PC-9 (cell line): ENCODE measurements at regions not wholly inside any gene's neighbourhood (a gene's known extent, or its start where the extent isn't known, plus 50 kb on each side); places are given as distances from the start of the nearest gene placed in this dataset.

Experiments used
- BruUV-seq: library from RNA; stranded (reverse); fragments of 400-500 nt; replicated peaks from 2 replicates; lab custom pipeline; 2021; lab: Mats Ljungman, UMichigan
- CTCF ChIA-PET: fragments of 300-600 bp; sonication (Branson Sonifier 250); formaldehyde crosslinking; loops from one replicate; lab custom pipeline; 2022; ENCODE audit warnings: antibody characterized with exemption; lab: Charles Lee
- POLR2A ChIA-PET: fragments of 300-600 bp; sonication (Branson Sonifier 250); formaldehyde crosslinking; loops from one replicate; lab custom pipeline; 2022; ENCODE audit warnings: antibody characterized with exemption; ENCODE audit not compliant: unreplicated experiment; lab: Charles Lee
- DNase-seq, 2 experiments: peaks; one replicate each; pipeline versions ENCODE4 v3.0.0 to v3.0.0-alpha.2; 2015 to 2022; ENCODE audit warnings: mixed read lengths in 1 of 2
- H2AFZ ChIP-seq: fragments of 200-600 bp; sonication (generic); 2 replicates; pipeline ENCODE4 v1.8.1; 2017; ENCODE audit warnings: antibody characterized with exemption
- H3F3A ChIP-seq: fragments of 200-600 bp; sonication (generic); 2 replicates; pipeline ENCODE4 v1.8.1; 2017; ENCODE audit warnings: antibody characterized with exemption, mild to moderate bottlenecking, low read depth; ENCODE audit not compliant: insufficient read depth
- H3K27ac ChIP-seq: fragments of 200-600 bp; sonication (generic); 2 replicates; pipeline ENCODE4 v1.6.1; 2016; ENCODE audit warnings: mixed run types
- H3K27me3 ChIP-seq: fragments of 200-600 bp; sonication (generic); 2 replicates; pipeline ENCODE4 v1.6.1; 2016; ENCODE audit warnings: low read depth, mixed run types; ENCODE audit not compliant: insufficient read depth
- H3K36me3 ChIP-seq: fragments of 200-600 bp; sonication (generic); 2 replicates; pipeline ENCODE4 v1.6.1; 2016; ENCODE audit warnings: low read depth, mixed run types
- H3K4me1 ChIP-seq: fragments of 200-600 bp; sonication (generic); replicated peaks from 2 replicates; pipeline ENCODE4 v1.6.1; 2016; ENCODE audit warnings: mixed run types; ENCODE audit not compliant: insufficient read depth
- H3K4me2 ChIP-seq: fragments of 200-600 bp; sonication (generic); 2 replicates; pipeline ENCODE4 v1.6.1; 2017; ENCODE audit warnings: mixed run types
- H3K4me3 ChIP-seq: fragments of 200-600 bp; sonication (generic); 2 replicates; pipeline ENCODE4 v1.6.1; 2016; ENCODE audit warnings: mixed run types
- H3K79me2 ChIP-seq: fragments of 200-600 bp; sonication (generic); 2 replicates; pipeline ENCODE4 v1.6.1; 2017; ENCODE audit warnings: low read depth, mixed run types
- H3K9me2 ChIP-seq: fragments of 200-600 bp; sonication (generic); 2 replicates; pipeline ENCODE4 v1.8.1; 2017; ENCODE audit warnings: mild to moderate bottlenecking; ENCODE audit not compliant: insufficient read depth
- H3K9me3 ChIP-seq: fragments of 200-600 bp; sonication (generic); 2 replicates; pipeline ENCODE4 v1.8.1; 2016; ENCODE audit warnings: low read depth; ENCODE audit not compliant: insufficient read depth
- H4K20me1 ChIP-seq: fragments of 200-600 bp; sonication (generic); 2 replicates; pipeline ENCODE4 v1.8.1; 2017; ENCODE audit not compliant: insufficient read depth
- EZH2 ChIP-seq: fragments of 200-600 bp; sonication (generic); IDR thresholded peaks from 2 replicates; pipeline ENCODE4 v1.8.0; 2017; ENCODE audit warnings: antibody characterized with exemption, low read depth
- intact Hi-C: fragments of 100-400 bp; cut with micrococcal nuclease; formaldehyde crosslinking; loops from one replicate; pipeline ENCODE4 v1.10.0; 2022; ENCODE audit not compliant: unreplicated experiment
- TF ChIP-seq, protein P1 (sequence below): fragments of 200-600 bp; sonication (generic); conservative IDR thresholded peaks from 2 replicates; pipeline ENCODE4 v1.6.1; 2017; ENCODE audit warnings: mixed run types, antibody characterized with exemption, mild to moderate bottlenecking, moderate library complexity

DNA sequence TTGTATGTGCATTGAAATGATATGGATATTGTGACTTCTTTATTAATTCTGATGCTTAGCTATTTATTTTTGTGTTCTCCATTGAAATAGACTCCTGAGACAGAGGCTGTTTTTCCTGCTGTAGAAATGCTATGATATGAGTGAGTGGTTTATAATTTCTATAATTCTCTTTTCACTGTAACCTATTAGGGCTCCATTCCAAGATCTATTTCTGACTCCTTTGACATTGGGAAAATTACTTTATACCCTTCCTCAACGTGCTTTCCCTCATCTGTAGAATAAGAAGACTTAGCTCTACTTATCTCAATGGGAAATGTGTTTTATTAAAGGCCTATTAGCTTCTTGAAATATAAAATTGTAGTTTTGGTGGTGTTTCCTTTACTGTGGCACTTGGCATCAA lies 144.5 kb upstream of the RPRM start:
- no peak overlapping the region for H3K4me3 ChIP-seq
- CTCF ChIA-PET: interaction anchor here (0.6 kb wide), 1 partner anchor 342 kb away, joined by 11 read pairs; no protein-coding TSS in a partner anchor
- BruUV-seq: no TSS peak
- no peaks in the 10 kb centered on the region for H3F3A ChIP-seq
- H3K27me3 ChIP-seq: no peaks in the 10 kb centered on the region
- no peaks in the 10 kb centered on the region for H4K20me1 ChIP-seq
- H3K4me2 ChIP-seq: no peak overlapping the region
- H2AFZ ChIP-seq: no peak overlapping the region
- intact Hi-C loops: no loop called here
- no peak for DNase-seq
- H3K36me3 ChIP-seq: no peaks in the 10 kb centered on the region
- no peak overlapping the region for H3K27ac ChIP-seq
- no peaks in the 10 kb centered on the region for H3K79me2 ChIP-seq
- H3K9me3 ChIP-seq: no peaks in the 10 kb centered on the region
- POLR2A ChIA-PET: no interaction called here
- no peak for TF ChIP-seq EZH2
- TF ChIP-seq, protein P1, sequence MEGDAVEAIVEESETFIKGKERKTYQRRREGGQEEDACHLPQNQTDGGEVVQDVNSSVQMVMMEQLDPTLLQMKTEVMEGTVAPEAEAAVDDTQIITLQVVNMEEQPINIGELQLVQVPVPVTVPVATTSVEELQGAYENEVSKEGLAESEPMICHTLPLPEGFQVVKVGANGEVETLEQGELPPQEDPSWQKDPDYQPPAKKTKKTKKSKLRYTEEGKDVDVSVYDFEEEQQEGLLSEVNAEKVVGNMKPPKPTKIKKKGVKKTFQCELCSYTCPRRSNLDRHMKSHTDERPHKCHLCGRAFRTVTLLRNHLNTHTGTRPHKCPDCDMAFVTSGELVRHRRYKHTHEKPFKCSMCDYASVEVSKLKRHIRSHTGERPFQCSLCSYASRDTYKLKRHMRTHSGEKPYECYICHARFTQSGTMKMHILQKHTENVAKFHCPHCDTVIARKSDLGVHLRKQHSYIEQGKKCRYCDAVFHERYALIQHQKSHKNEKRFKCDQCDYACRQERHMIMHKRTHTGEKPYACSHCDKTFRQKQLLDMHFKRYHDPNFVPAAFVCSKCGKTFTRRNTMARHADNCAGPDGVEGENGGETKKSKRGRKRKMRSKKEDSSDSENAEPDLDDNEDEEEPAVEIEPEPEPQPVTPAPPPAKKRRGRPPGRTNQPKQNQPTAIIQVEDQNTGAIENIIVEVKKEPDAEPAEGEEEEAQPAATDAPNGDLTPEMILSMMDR: no peak
- H3K4me1 ChIP-seq: no peaks in the 10 kb centered on the region
- no peaks in the 10 kb centered on the region for H3K9me2 ChIP-seq

DNA sequence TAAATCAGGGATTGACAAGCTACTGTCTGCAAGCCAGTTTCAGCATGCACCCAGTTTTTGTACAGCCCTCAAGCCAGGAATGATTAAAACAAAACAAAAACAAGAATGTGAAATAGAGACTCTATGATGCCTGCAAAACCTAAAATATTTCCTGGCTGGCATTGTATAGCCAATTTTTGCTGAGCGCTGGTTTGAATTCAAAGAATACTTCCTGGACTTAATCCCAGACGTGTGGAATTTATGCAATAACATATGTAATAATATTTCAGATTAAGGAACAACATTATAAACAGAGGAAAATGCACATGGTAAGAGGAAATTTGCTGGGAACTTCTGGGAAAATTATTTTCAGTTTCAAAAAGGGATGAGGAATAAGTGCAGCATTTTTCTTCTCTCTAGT lies 148.1 kb upstream of the RPRM start:
- H3K36me3 ChIP-seq: no peaks in the 10 kb centered on the region
- H3K27me3 ChIP-seq: no peaks in the 10 kb centered on the region
- no peaks in the 10 kb centered on the region for H4K20me1 ChIP-seq
- no peak overlapping the region for H3K4me2 ChIP-seq
- BruUV-seq: no TSS peak
- H3K9me3 ChIP-seq: no peaks in the 10 kb centered on the region
- H3K27ac ChIP-seq: no peak overlapping the region
- no peaks in the 10 kb centered on the region for H3K79me2 ChIP-seq
- POLR2A ChIA-PET: no interaction called here
- TF ChIP-seq, protein P1: no peak
- TF ChIP-seq EZH2: no peak
- DNase-seq: no peak
- no peak overlapping the region for H2AFZ ChIP-seq
- intact Hi-C loops: no loop called here
- CTCF ChIA-PET: no interaction called here
- H3F3A ChIP-seq: no peaks in the 10 kb centered on the region
- H3K9me2 ChIP-seq: no peaks in the 10 kb centered on the region
- H3K4me1 ChIP-seq: no peaks in the 10 kb centered on the region
- H3K4me3 ChIP-seq: no peak overlapping the region

DNA sequence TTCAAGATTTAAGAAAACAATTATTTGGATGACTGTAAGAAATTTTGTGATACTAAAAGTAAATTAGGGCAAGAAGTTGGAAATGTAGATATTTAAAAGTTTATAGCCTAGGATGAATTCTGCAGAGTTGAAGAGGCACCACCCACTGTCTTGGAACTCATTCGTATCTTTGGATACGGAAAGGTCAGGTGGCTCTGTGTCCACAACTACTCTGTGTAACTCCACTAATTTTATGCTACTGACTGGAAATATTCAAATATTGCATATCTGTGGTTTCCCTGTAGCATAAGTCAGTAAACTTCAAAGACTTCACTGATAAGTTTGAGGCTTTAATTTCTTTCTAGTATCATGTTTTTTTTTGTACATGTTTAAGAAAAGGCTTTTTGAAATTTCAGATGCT lies 156.9 kb upstream of the RPRM start:
- no peak overlapping the region for H2AFZ ChIP-seq
- TF ChIP-seq, protein P1: no peak
- no peak for TF ChIP-seq EZH2
- H3K9me3 ChIP-seq: no peaks in the 10 kb centered on the region
- no TSS peak for BruUV-seq
- no peaks in the 10 kb centered on the region for H3F3A ChIP-seq
- H4K20me1 ChIP-seq: no peaks in the 10 kb centered on the region
- no peaks in the 10 kb centered on the region for H3K27me3 ChIP-seq
- H3K79me2 ChIP-seq: no peaks in the 10 kb centered on the region
- H3K36me3 ChIP-seq: no peaks in the 10 kb centered on the region
- H3K4me1 ChIP-seq: no peaks in the 10 kb centered on the region
- H3K4me2 ChIP-seq: no peak overlapping the region
- no peaks in the 10 kb centered on the region for H3K9me2 ChIP-seq
- no peak overlapping the region for H3K4me3 ChIP-seq
- ChIA-PET POLR2A (no interaction called here), CTCF (no interaction called here)
- intact Hi-C loops: no loop called here
- no peak for DNase-seq
- H3K27ac ChIP-seq: no peak overlapping the region
